ENCODE measurements at regions not wholly inside any gene's neighbourhood (a gene's known extent, or its start where the extent isn't known, plus 50 kb on each side); places are given as distances from the start of the nearest gene placed in this dataset.

- ChIA-PET CTCF (no interaction called here), POLR2A (no interaction called here)
- no peak for DNase-seq
- H3K79me2 ChIP-seq (ENCODE audit: insufficient read depth), result no peaks in the 10 kb centered on the region
- no peaks in the 10 kb centered on the region for H3K9me2 ChIP-seq
- H3K9me3 ChIP-seq, result no peaks in the 10 kb centered on the region
- no peak overlapping the region for H3K4me2 ChIP-seq
- WGBS (ENCODE audit: low lambda C conversion rate), result 89% methylated on average over 17 of the region's 17 CpGs
- no peak overlapping the region for H2AFZ ChIP-seq (ENCODE audit: low read depth)
- no peaks in the 10 kb centered on the region for H4K20me1 ChIP-seq (ENCODE audit: insufficient read depth)
- H3K36me3 ChIP-seq (replicated peaks in 1 of 2; ENCODE audit: control insufficient read depth in 1 of 2, insufficient read depth in 2 of 2, low read length in 1 of 2), result no peaks in the 10 kb centered on the region
- H3F3A ChIP-seq (replicated peaks; ENCODE audit: insufficient read depth), result no peaks in the 10 kb centered on the region
- H3K4me1 ChIP-seq (ENCODE audit: control insufficient read depth in 1 of 2, insufficient read depth in 2 of 2, low read depth in 1 of 2, low read length in 1 of 2), result no peaks in the 10 kb centered on the region
- no peak overlapping the region for H3K27ac ChIP-seq (ENCODE audit: low read depth in 2 of 2, low read length in 1 of 2)
- no peaks in the 10 kb centered on the region for H3K27me3 ChIP-seq (ENCODE audit: insufficient read depth)
- no peak for TF ChIP-seq TEAD4 (IDR thresholded peaks at IDR 0.05; ENCODE audit: borderline replicate concordance, insufficient read depth)
- TF ChIP-seq FOSL2 (IDR thresholded peaks at IDR 0.05; ENCODE audit: borderline replicate concordance, low read depth), result no peak
- TF ChIP-seq GABPA (IDR thresholded peaks at IDR 0.05; ENCODE audit: low read depth), result no peak
- no peak for TF ChIP-seq NRF1 (IDR thresholded peaks at IDR 0.05; ENCODE audit: low read depth, low read length)
- TF ChIP-seq PBX3 (IDR thresholded peaks at IDR 0.05), result no peak
- TF ChIP-seq USF2 (IDR thresholded peaks at IDR 0.05; ENCODE audit: borderline replicate concordance, low read depth, low read length), result no peak
- no peak for TF ChIP-seq USF1 (IDR thresholded peaks at IDR 0.05; ENCODE audit: borderline replicate concordance, low read depth)
- no peak for TF ChIP-seq SIN3A (IDR thresholded peaks at IDR 0.05; ENCODE audit: borderline replicate concordance, low read depth, low read length)
- TF ChIP-seq, protein P1, sequence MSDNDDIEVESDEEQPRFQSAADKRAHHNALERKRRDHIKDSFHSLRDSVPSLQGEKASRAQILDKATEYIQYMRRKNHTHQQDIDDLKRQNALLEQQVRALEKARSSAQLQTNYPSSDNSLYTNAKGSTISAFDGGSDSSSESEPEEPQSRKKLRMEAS (IDR thresholded peaks at IDR 0.05; ENCODE audit: low read depth), result no peak
- TF ChIP-seq MXI1 (IDR thresholded peaks at IDR 0.05; ENCODE audit: low read depth, low read length), result no peak
- no peak overlapping the region for H3K4me3 ChIP-seq (ENCODE audit: low read depth in 2 of 2, low read length in 1 of 2)
- no peak overlapping the region for H3K9ac ChIP-seq
Measured at GRCh38 chr10:3376631-3377030, 204.0 kb upstream of the PITRM1 start.

- TF ChIP-seq EP300 (IDR thresholded peaks at IDR 0.05; ENCODE audit: borderline replicate concordance in 1 of 2, low read depth in 1 of 2, low read length in 1 of 2), result no peak
- TF ChIP-seq RXRA (IDR thresholded peaks at IDR 0.05; ENCODE audit: borderline replicate concordance, low read depth), result no peak
- TF ChIP-seq SIN3A (IDR thresholded peaks at IDR 0.05; ENCODE audit: borderline replicate concordance, low read depth, low read length), result no peak
- TF ChIP-seq JUND (IDR thresholded peaks at IDR 0.05), result no peak
- Histone ChIP-seq H3K27me3 (ENCODE audit: insufficient read depth) (no peaks in the 10 kb centered on the region), H3K79me2 (ENCODE audit: insufficient read depth) (no peaks in the 10 kb centered on the region), H3K4me1 (ENCODE audit: control insufficient read depth in 1 of 2, insufficient read depth in 2 of 2, low read depth in 1 of 2, low read length in 1 of 2) (no peaks in the 10 kb centered on the region), H3K36me3 (replicated peaks in 1 of 2; ENCODE audit: control insufficient read depth in 1 of 2, insufficient read depth in 2 of 2, low read length in 1 of 2) (no peaks in the 10 kb centered on the region), H3K4me2 (no peak overlapping the region), H3F3A (replicated peaks; ENCODE audit: insufficient read depth) (no peaks in the 10 kb centered on the region), H4K20me1 (ENCODE audit: insufficient read depth) (no peaks in the 10 kb centered on the region), H2AFZ (ENCODE audit: low read depth) (no peak overlapping the region), H3K9ac (no peak overlapping the region), H3K9me3 (no peaks in the 10 kb centered on the region), H3K27ac (ENCODE audit: low read depth in 2 of 2, low read length in 1 of 2) (no peak overlapping the region), H3K4me3 (ENCODE audit: low read depth in 2 of 2, low read length in 1 of 2) (no peak overlapping the region), H3K9me2 (no peaks in the 10 kb centered on the region)
- WGBS (ENCODE audit: low lambda C conversion rate), result 77% methylated on average over 5 of the region's 5 CpGs
- ChIA-PET CTCF (no interaction called here), POLR2A (no interaction called here)
- DNase-seq, result no peak
Measured at GRCh38 chr10:3375505-3375904, 202.9 kb upstream of the PITRM1 start.

Data from SK-N-SH (cell line).